ENCODE measurements at regions not wholly inside any gene's neighbourhood (a gene's known extent, or its start where the extent isn't known, plus 50 kb on each side); places are given as distances from the start of the nearest gene placed in this dataset.
A peak's percentile ranks its signal among the peaks of the same experiment; 100 is the strongest.

- WGBS, 2 experiments (ENCODE audit: extremely low coverage in 2 of 2, insufficient read length in 1 of 2) = 95% methylated on average over 2 of the region's 2 CpGs; no CpG with 5 or more reads in 1 of the 2 experiments
These were observed 154.1 kb upstream of the TAS2R1 start for GRCh38 chr5:9784231-9784630.

More at GRCh38 chr5:9784231-9784630, 154.1 kb upstream of the TAS2R1 start:
- H3K36me3 ChIP-seq (ENCODE audit: control insufficient read depth, insufficient read depth, low read length) = no peaks in the 10 kb centered on the region
- no peak overlapping the region for H3K4me3 ChIP-seq (ENCODE audit: insufficient read depth, low read depth, low read length)
- H4K5ac ChIP-seq (ENCODE audit: low read depth, low read length) = no peak overlapping the region; the same call in 1 of the 2 replicates
- H3K4ac ChIP-seq (ENCODE audit: low read depth, low read length) = peak overlapping the region; percentile 52; the same call in 1 of the 2 replicates
- H4K20me1 ChIP-seq (ENCODE audit: insufficient read depth, low read length) = no peaks in the 10 kb centered on the region
- H3K27ac ChIP-seq (ENCODE audit: insufficient read depth, low read length) = no peak overlapping the region
- peaks cover 19% of the 10 kb centered on the region for H3K4me1 ChIP-seq (ENCODE audit: control insufficient read depth, insufficient read depth, low read length)
- intact Hi-C loops (cut with micrococcal nuclease) (loop anchor here (5.0 kb wide), 1 partner anchor 237 kb away; the partner anchor contains the start of gene SEMA5A), dilution Hi-C loops (cut with HindIII; ENCODE audit: low sequenced_read_pairs, unreplicated experiment) (no loop called here), in situ Hi-C loops (cut with MboI; ENCODE audit: low sequenced_read_pairs) (no loop called here)
- H3K9ac ChIP-seq (ENCODE audit: low read depth, low read length) = no peak overlapping the region
- no peak overlapping the region for H3K4me2 ChIP-seq (ENCODE audit: low read depth, low read length)
- DNase-seq (no peak), ATAC-seq (ENCODE audit: low read depth) (no peak)
- H3K18ac ChIP-seq (ENCODE audit: low read depth, low read length) = peak overlapping the region; percentile 77; the same call in 1 of the 2 replicates
- peaks cover 7% of the 10 kb centered on the region for H3K9me1 ChIP-seq (ENCODE audit: insufficient read depth, low read length)
- H3K14ac ChIP-seq (replicated peaks; ENCODE audit: low read depth, low read length) = no peak overlapping the region
- ChIA-PET CTCF (no interaction called here), POLR2A (ENCODE audit: unreplicated experiment) (no interaction called here)
- H3K27me3 ChIP-seq (ENCODE audit: control insufficient read depth, insufficient read depth, low read length) = no peaks in the 10 kb centered on the region
- no peak overlapping the region for H4K8ac ChIP-seq (ENCODE audit: low read depth in 2 of 2, low read length in 2 of 2)
- H2AFZ ChIP-seq (replicated peaks; ENCODE audit: low read length, poor library complexity) = no peak overlapping the region
- H3K9me3 ChIP-seq (ENCODE audit: control insufficient read depth, insufficient read depth, low read length) = no peaks in the 10 kb centered on the region
- H3K79me1 ChIP-seq (ENCODE audit: low read depth in 1 of 2, low read length in 2 of 2) = no peaks in the 10 kb centered on the region
- peak overlapping the region; percentile 39 for H2BK120ac ChIP-seq (ENCODE audit: low read depth, low read length)
- H2BK20ac ChIP-seq (ENCODE audit: low read depth, low read length) = peak overlapping the region; percentile 53
- peak overlapping the region; percentile 73; the same call in 1 of the 2 replicates for H2AK5ac ChIP-seq (ENCODE audit: low read depth, low read length)
- H3K56ac ChIP-seq (ENCODE audit: extremely low read depth, insufficient read depth, low read length) = no peak overlapping the region
- no peak overlapping the region for H2AK9ac ChIP-seq (replicated peaks; ENCODE audit: low read depth, low read length, poor library complexity)
- TF ChIP-seq CHD1 (IDR thresholded peaks at IDR 0.05; ENCODE audit: low read depth, low read length) (no peak), MAFK (IDR thresholded peaks at IDR 0.05; ENCODE audit: low read depth, low read length) (no peak), SMC3 (IDR thresholded peaks at IDR 0.05; ENCODE audit: low read depth, low read length) (no peak), MAZ (IDR thresholded peaks at IDR 0.05; ENCODE audit: borderline replicate concordance, low read depth, low read length) (no peak), POLR2A (IDR thresholded peaks at IDR 0.05; ENCODE audit: low read depth, low read length) (no peak), RFX5 (IDR thresholded peaks at IDR 0.05; ENCODE audit: low read depth, low read length) (no peak), NFE2L2 (IDR thresholded peaks at IDR 0.05; ENCODE audit: low read depth, low read length) (no peak), ELK1 (IDR thresholded peaks at IDR 0.05; ENCODE audit: borderline replicate concordance, low read depth, low read length) (no peak)
- no peak overlapping the region for H4K91ac ChIP-seq (ENCODE audit: insufficient read depth, low read depth, low read length)
- H2BK5ac ChIP-seq (ENCODE audit: low read depth, low read length, poor library complexity, severe bottlenecking) = no peak overlapping the region
- BruUV-seq (replicated peaks) = no TSS peak
- H3K23ac ChIP-seq (ENCODE audit: low read depth, low read length) = no peak overlapping the region
- H2BK15ac ChIP-seq (ENCODE audit: low read depth, low read length) = no peak overlapping the region; the same call in 2 of the 3 replicates

Data from IMR-90 (cell line).